SKM-1 treated with dmso at 0.1 percent for 144 hours (cell line): ENCODE measurements at regions not wholly inside any gene's neighbourhood (a gene's known extent, or its start where the extent isn't known, plus 50 kb on each side); places are given as distances from the start of the nearest gene placed in this dataset.
"Not testable (repeated sequence)": the region's sequence is repeated elsewhere in the genome, so short reads cannot be mapped to it uniquely, and the experiment has no call there.

Source experiments
- DNase-seq: peaks from one replicate; lab custom pipeline; 2025; ENCODE audit not compliant: unreplicated experiment; lab: John Stamatoyannopoulos, UW

GRCh38 chr10:78650122-78650521 lies 418.6 kb upstream of the ZMIZ1 start:
- DNase-seq = no peak

- DNase-seq = no peak
These were observed 417.5 kb upstream of the ZMIZ1 start for GRCh38 chr10:78651287-78651686.

GRCh38 chr10:78653555-78653954 lies 415.2 kb upstream of the ZMIZ1 start:
- no peak for DNase-seq

GRCh38 chr10:78654047-78654590 lies 414.6 kb upstream of the ZMIZ1 start:
- no peak for DNase-seq

- no peak for DNase-seq
These were observed 412.8 kb upstream of the ZMIZ1 start for GRCh38 chr10:78655979-78656378.

GRCh38 chr10:78656417-78657162 lies 412.2 kb upstream of the ZMIZ1 start:
- DNase-seq = no peak

GRCh38 chr10:78657163-78657861 lies 411.5 kb upstream of the ZMIZ1 start:
- peak; percentile 71 for DNase-seq

GRCh38 chr10:78657862-78658165 lies 411.0 kb upstream of the ZMIZ1 start:
- DNase-seq = no peak

- DNase-seq = peak; percentile 65
These were observed 409.8 kb upstream of the ZMIZ1 start for GRCh38 chr10:78658645-78659597.

GRCh38 chr10:78659598-78659967 lies 409.2 kb upstream of the ZMIZ1 start:
- DNase-seq = no peak

- DNase-seq = no peak
These were observed 408.2 kb upstream of the ZMIZ1 start for GRCh38 chr10:78660446-78661106.

GRCh38 chr10:78663721-78664120 lies 405.0 kb upstream of the ZMIZ1 start:
- no peak for DNase-seq

GRCh38 chr10:78664929-78665553 lies 403.7 kb upstream of the ZMIZ1 start:
- DNase-seq = peak; percentile 28

GRCh38 chr10:78672918-78673317 lies 395.8 kb upstream of the ZMIZ1 start:
- DNase-seq = no peak

GRCh38 chr10:78681141-78681540 lies 387.6 kb upstream of the ZMIZ1 start:
- not testable (repeated sequence) for DNase-seq

GRCh38 chr10:78681986-78682385 lies 386.8 kb upstream of the ZMIZ1 start:
- not testable (repeated sequence) for DNase-seq

- no peak for DNase-seq
These were observed 383.8 kb upstream of the ZMIZ1 start for GRCh38 chr10:78684947-78685346.

- no peak for DNase-seq
These were observed 383.2 kb upstream of the ZMIZ1 start for GRCh38 chr10:78685466-78686103.

GRCh38 chr10:78686444-78687060 lies 382.2 kb upstream of the ZMIZ1 start:
- DNase-seq = no peak
